ENCODE measurements at regions not wholly inside any gene's neighbourhood (a gene's known extent, or its start where the extent isn't known, plus 50 kb on each side); places are given as distances from the start of the nearest gene placed in this dataset.
"Not testable (repeated sequence)": the region's sequence is repeated elsewhere in the genome, so short reads cannot be mapped to it uniquely, and the experiment has no call there.

DNA sequence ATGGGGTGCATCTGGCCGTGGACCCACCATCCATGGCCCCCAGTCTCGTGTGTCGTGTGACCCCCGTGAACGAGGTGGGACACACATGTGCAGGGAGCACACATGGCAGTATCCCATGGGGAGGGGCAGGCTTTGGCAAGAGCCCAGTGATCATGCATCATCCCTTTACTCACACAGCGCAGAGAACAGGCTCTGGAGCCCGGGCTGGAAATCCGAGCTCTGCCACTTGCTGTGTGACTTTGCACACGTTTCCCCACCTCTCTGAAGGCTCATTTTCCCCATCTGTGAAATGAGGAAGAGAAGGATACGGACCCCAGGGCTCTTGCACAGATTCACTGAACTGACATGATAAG, 119.9 kb downstream of the PHETA1 start:
- DNase-seq (ENCODE audit: low read depth in 1 of 2, low spot score in 1 of 2): no peak

GRCh38 chr12:111248236-111249017, 120.5 kb downstream of the PHETA1 start:
- no peak for DNase-seq (ENCODE audit: low read depth in 1 of 2, low spot score in 1 of 2)

- DNase-seq (ENCODE audit: low read depth in 1 of 2, low spot score in 1 of 2): no peak
Measured at GRCh38 chr12:111247083-111247783, 121.7 kb downstream of the PHETA1 start.

GRCh38 chr12:111246477-111247011, 122.4 kb downstream of the PHETA1 start:
- DNase-seq (ENCODE audit: low read depth in 1 of 2, low spot score in 1 of 2): no peak

DNA sequence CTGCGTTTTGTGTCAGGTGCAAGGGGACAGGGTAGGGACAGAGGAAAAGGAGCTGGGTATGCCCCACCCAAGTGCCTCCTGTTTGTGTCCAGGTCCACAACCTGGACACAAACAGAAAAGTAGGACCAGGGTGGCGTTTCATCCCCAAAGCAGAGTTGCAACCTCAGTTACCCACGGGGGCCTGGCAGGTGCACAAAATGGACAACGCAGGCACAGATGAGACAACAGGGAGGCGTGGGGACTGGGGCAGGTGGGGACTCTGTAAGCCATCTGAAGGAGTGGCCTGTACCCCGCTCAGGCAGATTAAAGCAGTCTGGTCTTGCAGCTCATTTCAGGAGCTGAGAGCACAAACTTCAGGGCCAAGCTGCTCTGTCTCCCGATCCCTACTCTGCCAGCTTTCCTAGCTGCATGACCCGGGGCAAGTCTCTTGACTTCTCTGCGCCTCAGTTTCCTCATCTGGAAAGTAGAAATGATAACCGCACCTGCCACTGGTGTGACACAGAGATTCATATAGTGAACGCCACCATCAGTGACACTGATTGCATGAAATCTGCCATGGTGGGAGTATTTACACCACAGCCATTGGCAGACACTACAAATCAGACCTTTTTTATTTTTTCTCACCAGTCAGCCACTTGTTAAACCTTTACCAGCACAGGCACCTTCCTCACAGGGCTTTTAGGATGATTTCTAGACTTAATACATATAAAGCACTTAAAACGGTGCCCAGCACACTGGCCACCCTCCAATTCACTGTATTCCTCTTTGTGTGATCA, 123.0 kb downstream of the PHETA1 start:
- DNase-seq (ENCODE audit: low read depth in 1 of 2, low spot score in 1 of 2): no peak

GRCh38 chr12:111244673-111245072, 124.2 kb downstream of the PHETA1 start:
- DNase-seq (ENCODE audit: low read depth in 1 of 2, low spot score in 1 of 2): no peak

GRCh38 chr12:111242817-111243216, 126.1 kb downstream of the PHETA1 start:
- DNase-seq (ENCODE audit: low read depth in 1 of 2, low spot score in 1 of 2): not testable (repeated sequence)

DNA sequence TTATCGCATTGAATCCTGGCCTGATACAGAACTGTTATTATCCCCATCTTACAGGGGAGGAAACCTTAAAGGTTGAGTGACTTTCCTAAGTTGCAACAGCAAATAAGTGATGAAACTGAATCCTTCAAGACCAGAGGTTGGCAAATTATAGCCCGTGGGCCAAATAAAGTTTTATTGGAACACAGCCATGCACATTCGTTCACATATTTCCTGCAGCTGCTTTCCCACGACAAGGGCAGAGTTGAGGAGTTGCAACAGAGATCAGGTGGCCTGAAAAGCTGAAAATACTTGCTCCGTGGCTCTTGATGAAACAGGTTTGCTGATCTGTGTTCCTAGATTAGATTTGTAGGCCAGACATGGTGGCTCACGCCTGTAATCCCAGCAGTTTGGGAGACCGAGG, 126.7 kb downstream of the PHETA1 start:
- DNase-seq (ENCODE audit: low read depth in 1 of 2, low spot score in 1 of 2): no peak

DNA sequence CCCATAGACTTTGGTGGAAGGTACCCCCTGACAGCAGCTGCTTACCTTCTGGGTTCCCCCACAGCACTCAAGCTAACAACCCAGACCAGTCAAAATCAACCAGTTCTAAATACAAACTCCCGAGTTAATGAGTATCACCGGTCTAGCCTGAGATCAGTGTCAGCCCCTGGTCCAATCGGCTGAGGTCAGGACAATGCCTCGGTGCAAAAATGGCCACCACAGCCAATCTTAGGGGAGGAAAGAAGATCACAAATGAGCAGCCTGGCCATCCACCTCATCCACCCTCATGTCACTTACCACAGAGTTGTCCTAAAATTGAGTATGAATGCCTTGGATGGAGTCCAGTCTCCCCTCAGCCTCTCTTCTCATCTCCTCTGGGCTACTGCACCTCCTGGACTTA, 128.5 kb downstream of the PHETA1 start:
- DNase-seq (ENCODE audit: low read depth in 1 of 2, low spot score in 1 of 2): no peak

DNA sequence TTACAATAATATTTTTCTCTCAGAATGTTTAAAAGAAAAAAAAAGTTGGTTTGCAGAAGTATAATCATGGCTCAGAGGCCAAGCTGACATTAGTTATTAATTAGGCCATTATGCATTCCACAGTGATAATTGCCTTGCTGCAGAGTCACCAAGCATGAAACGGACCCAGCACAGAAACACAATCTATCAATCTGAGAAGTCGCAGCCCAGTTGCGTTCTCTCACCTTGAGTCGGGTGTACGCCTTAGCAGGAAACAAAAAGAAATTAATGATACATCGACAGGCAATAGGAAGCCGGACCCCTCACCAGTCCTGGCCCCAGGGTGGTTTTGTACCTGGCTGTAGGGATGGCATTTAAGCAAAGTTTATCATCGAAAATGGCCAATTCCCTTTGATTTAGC, 129.7 kb downstream of the PHETA1 start:
- no peak for DNase-seq (ENCODE audit: low read depth in 1 of 2, low spot score in 1 of 2)

- no peak for DNase-seq (ENCODE audit: low read depth in 1 of 2, low spot score in 1 of 2)
Measured at GRCh38 chr12:111238075-111238734, 130.7 kb downstream of the PHETA1 start.

- DNase-seq (ENCODE audit: low read depth in 1 of 2, low spot score in 1 of 2): not testable (repeated sequence)
Measured at GRCh38 chr12:111234491-111234890, 134.4 kb downstream of the PHETA1 start.

DNA sequence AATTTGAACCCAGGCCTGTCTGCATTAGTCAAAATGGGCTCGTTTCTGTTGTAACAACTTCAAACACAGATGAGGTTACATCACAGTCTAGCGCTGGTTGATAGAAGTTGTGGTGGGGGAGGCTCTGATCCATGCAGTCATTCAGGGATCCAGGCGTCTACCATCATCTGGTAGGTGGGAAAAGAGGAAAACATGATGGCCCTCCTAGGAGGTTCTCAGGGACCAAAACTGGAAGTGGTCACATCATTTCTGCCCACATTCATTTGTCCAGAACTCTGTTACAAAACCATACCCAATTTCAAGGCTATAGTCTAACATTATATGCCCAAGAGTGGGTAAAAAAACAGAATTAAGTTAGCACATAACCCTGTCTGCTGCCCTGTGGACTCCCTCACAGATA, 135.1 kb downstream of the PHETA1 start:
- DNase-seq (ENCODE audit: low read depth in 1 of 2, low spot score in 1 of 2): no peak

DNA sequence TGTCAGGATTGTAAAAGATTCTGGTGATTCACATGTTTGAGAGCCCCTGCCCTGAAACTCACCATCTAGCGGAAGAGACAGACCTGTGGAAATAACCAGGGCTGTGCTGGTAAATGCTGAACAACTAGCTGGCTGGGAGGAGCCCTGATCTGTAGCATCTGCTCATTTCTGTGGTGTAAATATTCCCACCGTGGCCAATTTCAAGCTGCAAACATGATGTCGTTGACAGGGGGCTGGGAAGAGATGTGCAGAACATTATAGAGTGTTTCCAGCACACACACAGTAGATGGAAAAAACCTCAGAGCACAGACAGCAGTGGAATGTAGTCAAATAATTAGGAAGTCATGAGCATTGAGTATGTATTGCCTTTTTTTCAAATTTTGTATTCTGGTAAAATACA, 138.2 kb downstream of the PHETA1 start:
- no peak for DNase-seq (ENCODE audit: low read depth in 1 of 2, low spot score in 1 of 2)

DNA sequence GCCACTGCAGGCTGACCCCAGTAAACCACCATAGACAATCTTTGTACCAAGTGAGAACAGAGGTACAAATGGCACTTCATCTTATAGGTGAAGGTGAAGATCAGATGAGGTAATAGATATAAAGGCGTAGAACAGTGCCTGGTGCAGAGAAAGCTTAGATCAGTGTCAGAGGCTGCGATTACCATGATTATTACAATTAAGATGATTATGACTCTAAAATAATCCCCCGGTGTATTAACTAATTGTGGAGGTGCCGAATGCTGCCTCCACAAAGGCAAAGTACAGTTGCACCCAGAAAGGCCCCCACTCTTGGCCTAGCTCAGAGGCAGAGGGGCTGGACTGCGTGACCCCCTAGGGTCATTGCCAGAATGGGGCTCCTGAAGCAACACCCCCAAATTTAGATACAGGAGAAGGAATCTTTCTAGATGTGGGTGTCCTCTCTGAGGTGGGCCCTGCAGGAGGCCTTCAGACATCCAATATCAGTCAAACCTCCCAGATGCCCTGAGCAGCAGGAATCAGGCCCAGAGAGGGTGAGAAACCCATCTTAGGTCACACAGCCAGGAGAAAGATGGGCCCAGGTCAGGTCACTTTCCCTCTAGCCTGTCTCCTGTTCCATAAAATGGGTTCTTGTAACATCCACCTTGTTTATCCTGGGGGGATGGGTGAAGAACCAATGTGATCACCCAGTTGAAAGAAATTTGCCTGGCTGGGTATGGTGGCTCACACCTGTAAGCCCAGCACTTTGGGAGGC, 139.8 kb downstream of the PHETA1 start:
- no peak for DNase-seq (ENCODE audit: low read depth in 1 of 2, low spot score in 1 of 2)

GRCh38 chr12:111227476-111228420, 141.1 kb downstream of the PHETA1 start:
- no peak for DNase-seq (ENCODE audit: low read depth in 1 of 2, low spot score in 1 of 2)

GRCh38 chr12:111226680-111227079, 142.2 kb downstream of the PHETA1 start:
- no peak for DNase-seq (ENCODE audit: low read depth in 1 of 2, low spot score in 1 of 2)

DNA sequence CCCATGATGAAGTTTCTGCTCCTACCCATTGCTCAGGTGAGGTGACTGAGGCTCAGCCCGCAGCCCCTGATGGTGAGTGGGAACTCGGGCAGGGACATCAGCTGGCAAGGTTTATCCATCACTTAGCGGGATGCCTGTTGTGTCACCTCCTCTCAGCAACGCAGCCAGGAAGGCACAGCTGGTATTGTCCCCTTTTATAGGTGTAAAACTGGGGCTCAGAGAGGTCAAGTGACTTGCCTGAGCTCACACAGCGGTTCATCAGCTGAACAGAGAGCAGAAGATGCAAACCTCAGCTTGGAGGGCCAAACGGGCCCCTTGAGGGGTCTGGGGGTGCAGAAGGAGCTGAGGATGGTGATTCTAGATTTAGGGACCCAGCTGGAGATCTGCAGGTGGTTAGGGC, 143.6 kb downstream of the PHETA1 start:
- DNase-seq (ENCODE audit: low read depth in 1 of 2, low spot score in 1 of 2): no peak
